GM20000 (cell line): ENCODE measurements at regions not wholly inside any gene's neighbourhood (a gene's known extent, or its start where the extent isn't known, plus 50 kb on each side); places are given as distances from the start of the nearest gene placed in this dataset.
"Not testable (repeated sequence)": the region's sequence is repeated elsewhere in the genome, so short reads cannot be mapped to it uniquely, and the experiment has no call there.

ENCODE experiments used
- DNase-seq: peaks from one replicate; pipeline ENCODE4 v3.0.0; 2012; ENCODE audit warnings: low spot score
- TF ChIP-seq, protein P1 (sequence below): IDR thresholded peaks from 2 replicates; pipeline ENCODE4 v1.5.1; 2012; ENCODE audit warnings: mild to moderate bottlenecking, control low read depth; ENCODE audit errors: extremely low read depth, missing control alignments

DNA sequence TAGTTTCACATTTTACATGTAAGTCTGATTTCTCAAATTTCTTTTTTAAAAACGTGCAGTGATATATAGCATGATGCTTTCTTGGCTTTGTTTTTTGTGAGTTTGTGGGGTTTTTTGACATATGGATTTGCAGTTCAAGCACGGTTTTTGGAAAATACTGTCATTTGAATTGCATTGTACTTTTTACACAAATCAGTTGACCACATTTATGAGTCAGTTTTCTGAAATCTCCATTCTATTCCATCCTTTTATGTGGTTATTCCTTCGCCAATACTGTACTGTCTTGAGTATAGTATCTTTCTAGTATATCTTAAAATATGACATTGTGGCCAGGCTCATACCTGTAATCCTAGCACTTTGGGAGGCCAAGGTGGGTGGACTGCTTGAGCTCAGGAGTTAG, 890.0 kb upstream of the CITED2 start:
- no peak for DNase-seq
- TF ChIP-seq, protein P1, sequence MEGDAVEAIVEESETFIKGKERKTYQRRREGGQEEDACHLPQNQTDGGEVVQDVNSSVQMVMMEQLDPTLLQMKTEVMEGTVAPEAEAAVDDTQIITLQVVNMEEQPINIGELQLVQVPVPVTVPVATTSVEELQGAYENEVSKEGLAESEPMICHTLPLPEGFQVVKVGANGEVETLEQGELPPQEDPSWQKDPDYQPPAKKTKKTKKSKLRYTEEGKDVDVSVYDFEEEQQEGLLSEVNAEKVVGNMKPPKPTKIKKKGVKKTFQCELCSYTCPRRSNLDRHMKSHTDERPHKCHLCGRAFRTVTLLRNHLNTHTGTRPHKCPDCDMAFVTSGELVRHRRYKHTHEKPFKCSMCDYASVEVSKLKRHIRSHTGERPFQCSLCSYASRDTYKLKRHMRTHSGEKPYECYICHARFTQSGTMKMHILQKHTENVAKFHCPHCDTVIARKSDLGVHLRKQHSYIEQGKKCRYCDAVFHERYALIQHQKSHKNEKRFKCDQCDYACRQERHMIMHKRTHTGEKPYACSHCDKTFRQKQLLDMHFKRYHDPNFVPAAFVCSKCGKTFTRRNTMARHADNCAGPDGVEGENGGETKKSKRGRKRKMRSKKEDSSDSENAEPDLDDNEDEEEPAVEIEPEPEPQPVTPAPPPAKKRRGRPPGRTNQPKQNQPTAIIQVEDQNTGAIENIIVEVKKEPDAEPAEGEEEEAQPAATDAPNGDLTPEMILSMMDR, result no peak

- DNase-seq, result not testable (repeated sequence)
Measured at GRCh38 chr6:140258302-140258701, 883.9 kb upstream of the CITED2 start.

GRCh38 chr6:140256248-140256647, 881.8 kb upstream of the CITED2 start:
- TF ChIP-seq, protein P1, result no peak
- DNase-seq, result no peak

DNA sequence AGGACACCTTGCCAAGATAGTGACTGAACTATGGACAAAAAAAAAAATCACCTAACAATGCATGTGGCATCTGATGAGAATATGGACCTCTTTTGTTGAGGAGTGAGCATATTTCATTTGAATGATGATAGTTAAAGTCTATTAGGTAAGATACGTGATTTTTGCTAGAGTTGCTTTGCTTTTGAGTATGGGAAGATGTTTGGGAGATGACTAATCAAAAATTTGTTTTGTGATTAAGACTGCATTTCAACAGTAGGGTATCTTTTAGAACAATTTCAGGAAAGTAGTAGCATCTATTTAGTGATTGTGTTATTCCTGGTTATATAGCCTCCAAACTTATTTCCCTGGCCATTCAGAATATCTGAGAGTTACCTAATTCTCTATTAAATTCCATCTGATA, 878.6 kb upstream of the CITED2 start:
- TF ChIP-seq, protein P1, result no peak

DNA sequence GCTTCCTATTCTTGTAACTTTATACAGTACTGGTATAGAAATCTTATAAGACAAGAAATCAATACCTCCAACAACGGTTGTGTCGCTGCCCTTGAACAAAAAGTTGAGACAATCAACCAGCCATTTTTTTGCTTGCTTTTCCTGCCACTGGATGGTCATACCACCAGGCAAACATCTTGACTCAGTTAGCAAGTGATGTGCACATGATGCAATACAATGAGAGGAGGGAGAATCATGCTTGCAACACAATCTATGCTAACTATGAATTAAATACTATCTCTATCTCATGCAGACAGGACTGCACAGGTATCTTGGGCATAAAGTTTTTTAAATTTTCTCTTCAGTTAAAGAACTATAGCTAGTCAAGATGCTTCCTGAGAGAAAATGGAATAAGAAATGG, 877.7 kb upstream of the CITED2 start:
- DNase-seq, result no peak
- TF ChIP-seq, protein P1, result no peak

More for the DNA sequence above, 878.6 kb upstream of the CITED2 start:
- DNase-seq, result no peak

DNA sequence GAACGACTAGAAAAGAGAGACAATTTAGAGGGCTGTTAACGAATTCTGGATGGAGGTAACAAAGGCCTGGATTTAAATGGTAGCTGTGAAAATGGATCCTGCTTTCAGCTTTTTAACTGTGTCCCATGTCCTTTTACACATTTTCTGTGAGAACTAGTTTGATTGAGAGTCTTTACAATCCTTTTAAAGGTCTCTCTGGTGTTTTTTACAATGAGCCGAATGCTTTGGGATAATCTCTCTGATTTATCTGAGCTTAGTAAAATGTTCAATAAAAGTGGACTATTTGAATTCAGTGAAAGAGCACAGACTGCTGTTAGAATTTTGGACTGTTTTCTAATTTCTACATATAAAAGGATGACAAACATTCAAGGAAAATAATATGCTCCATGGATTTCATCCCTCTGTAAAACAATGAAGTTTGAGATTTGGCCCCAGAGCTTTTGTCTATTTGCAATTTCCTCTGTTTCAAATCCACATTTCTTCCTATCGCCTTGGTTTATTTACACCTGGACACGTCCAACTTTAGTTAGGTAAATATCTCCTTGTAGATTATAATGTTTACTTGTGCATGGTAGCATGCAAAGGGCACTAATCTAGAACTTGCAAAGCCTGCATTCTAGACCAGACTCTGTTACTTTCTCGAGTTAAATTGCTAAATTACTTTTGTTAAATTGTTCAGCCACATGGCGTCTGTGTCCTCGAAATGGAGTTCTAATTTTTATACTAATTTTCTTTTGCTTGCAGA, 871.0 kb upstream of the CITED2 start:
- TF ChIP-seq, protein P1, result no peak
- DNase-seq, result no peak

DNA sequence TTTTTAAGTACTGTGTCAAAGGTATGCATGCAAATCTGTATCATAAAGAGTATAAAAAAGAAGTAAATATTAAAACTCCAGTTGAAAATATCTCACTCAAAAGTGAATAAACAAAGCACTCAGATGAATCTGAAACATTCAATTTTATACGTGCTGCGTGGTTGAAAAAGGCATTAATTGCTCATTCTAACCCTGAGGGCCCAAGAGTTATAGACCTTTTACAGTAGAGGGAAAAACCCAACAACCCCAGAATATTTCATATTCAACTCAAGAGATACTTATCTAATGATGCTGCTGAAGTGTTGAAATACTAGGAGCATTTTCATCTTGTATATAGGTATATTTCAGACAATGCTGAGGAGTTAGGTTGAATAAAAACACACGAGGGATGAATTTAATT, 862.8 kb upstream of the CITED2 start:
- no peak for DNase-seq
- TF ChIP-seq, protein P1, result no peak

DNA sequence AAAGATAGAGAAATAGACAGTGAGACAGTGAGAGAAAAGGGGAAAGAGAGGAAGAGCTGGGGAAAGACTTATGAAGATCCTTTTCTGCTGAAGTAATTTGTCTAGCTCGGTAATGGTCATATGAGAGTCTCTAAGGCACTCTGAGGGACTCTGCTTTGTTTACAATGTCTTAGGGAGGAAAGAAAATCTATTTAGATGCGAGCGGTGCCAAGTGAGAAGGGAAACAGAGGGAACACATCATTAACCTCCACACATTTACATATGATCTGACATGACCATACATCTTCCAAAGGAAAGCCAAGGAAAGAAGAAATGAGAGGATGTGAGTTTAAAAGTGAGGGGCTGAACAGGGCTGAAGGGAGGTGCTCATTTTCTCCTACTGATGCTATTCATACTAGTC, 862.3 kb upstream of the CITED2 start:
- TF ChIP-seq, protein P1, result no peak
- DNase-seq, result no peak
